ENCODE measurements at regions not wholly inside any gene's neighbourhood (a gene's known extent, or its start where the extent isn't known, plus 50 kb on each side); places are given as distances from the start of the nearest gene placed in this dataset.

DNA sequence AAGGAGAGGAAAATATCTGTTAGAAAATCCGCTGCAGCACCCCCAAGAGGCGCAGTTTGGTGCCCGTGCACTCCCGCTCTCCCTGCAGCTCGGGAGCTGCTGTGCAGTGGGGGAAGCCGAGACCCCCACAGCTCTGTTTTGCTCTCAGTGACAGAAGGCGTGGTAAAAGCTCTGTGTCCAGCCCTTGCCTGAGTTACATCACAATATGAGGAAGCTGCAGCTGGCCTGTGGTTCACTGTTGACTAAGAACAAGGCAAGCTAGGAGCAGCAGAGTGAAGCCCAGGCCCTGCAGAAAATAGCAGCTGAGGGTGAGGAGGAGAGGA lies 88.5 kb upstream of the ADRA2C start:
- Histone ChIP-seq H3K27ac (ENCODE audit: low read depth in 2 of 2, low read length in 1 of 2) (no peak overlapping the region), H3K79me2 (ENCODE audit: insufficient read depth) (no peaks in the 10 kb centered on the region), H3K9me2 (no peaks in the 10 kb centered on the region), H2AFZ (ENCODE audit: low read depth) (no peak overlapping the region), H3K36me3 (replicated peaks in 1 of 2; ENCODE audit: control insufficient read depth in 1 of 2, insufficient read depth in 2 of 2, low read length in 1 of 2) (no peaks in the 10 kb centered on the region), H3K4me1 (ENCODE audit: control insufficient read depth in 1 of 2, insufficient read depth in 2 of 2, low read depth in 1 of 2, low read length in 1 of 2) (peaks cover 0 to 4% of the 10 kb centered on the region in 2 experiments; a peak in 1 of 4 replicates), H3K4me2 (no peak overlapping the region), H4K20me1 (ENCODE audit: insufficient read depth) (no peaks in the 10 kb centered on the region), H3K9me3 (no peaks in the 10 kb centered on the region), H3K27me3 (ENCODE audit: insufficient read depth) (no peaks in the 10 kb centered on the region), H3F3A (replicated peaks; ENCODE audit: insufficient read depth) (no peaks in the 10 kb centered on the region), H3K9ac (no peak overlapping the region), H3K4me3 (ENCODE audit: low read depth in 2 of 2, low read length in 1 of 2) (no peak overlapping the region)
- ChIA-PET CTCF (no interaction called here), POLR2A (no interaction called here)
- WGBS (ENCODE audit: low lambda C conversion rate): 33% methylated on average over 7 of the region's 7 CpGs
- TF ChIP-seq IRF3 (IDR thresholded peaks at IDR 0.05; ENCODE audit: low read depth, low read length) (no peak), PBX3 (IDR thresholded peaks at IDR 0.05) (no peak)
- no peak for DNase-seq

DNA sequence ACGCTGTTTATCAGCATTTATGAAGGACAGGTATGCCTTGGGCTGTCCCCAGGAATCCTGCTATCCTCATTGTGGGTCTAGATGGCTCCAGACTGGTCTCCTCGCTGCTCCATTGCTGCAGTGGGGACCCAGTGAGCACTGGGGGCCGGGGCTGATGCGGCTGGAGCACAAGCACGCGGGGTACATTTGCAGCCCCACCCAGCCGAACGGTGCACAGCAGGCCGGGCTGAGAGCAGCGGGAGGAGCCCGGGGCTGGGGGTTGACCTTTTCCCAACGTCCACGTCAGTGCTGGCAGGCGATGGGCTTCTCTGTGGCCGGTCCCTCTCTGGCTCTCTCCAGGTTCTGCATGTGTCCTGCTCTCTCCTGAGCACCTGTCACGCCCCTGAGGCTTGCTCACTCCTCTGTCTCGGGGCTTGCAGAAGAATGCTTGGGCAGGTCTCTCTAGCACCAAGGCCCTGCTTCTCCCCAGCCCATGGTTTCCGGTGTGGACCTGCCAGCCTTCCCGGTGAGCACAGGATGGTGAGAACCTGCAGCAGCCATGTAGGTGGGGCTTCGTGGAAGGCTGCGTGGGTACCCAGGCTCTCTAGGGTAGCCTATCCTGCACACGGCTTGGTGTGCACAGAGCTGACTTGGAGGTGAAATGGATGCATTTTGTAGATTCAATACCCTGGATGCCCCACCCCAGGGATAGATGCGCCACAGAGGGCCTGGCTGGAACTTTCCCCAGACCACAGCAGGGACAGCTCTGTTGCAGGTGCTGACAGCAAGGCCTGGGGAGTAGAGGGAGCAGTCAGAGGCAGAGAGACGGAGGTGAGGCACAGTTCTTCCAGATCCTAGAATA lies 89.1 kb upstream of the ADRA2C start:
- Histone ChIP-seq H3K27me3 (ENCODE audit: insufficient read depth) (no peaks in the 10 kb centered on the region), H3K9me3 (no peaks in the 10 kb centered on the region), H3K4me1 (ENCODE audit: control insufficient read depth in 1 of 2, insufficient read depth in 2 of 2, low read depth in 1 of 2, low read length in 1 of 2) (peaks cover 0 to 4% of the 10 kb centered on the region in 2 experiments; a peak in 1 of 4 replicates), H4K20me1 (ENCODE audit: insufficient read depth) (no peaks in the 10 kb centered on the region), H3K4me2 (no peak overlapping the region), H3K4me3 (ENCODE audit: low read depth in 2 of 2, low read length in 1 of 2) (no peak overlapping the region), H3K36me3 (replicated peaks in 1 of 2; ENCODE audit: control insufficient read depth in 1 of 2, insufficient read depth in 2 of 2, low read length in 1 of 2) (no peaks in the 10 kb centered on the region), H3K9ac (no peak overlapping the region), H2AFZ (ENCODE audit: low read depth) (no peak overlapping the region), H3K27ac (ENCODE audit: low read depth in 2 of 2, low read length in 1 of 2) (no peak overlapping the region), H3K79me2 (ENCODE audit: insufficient read depth) (no peaks in the 10 kb centered on the region), H3K9me2 (no peaks in the 10 kb centered on the region), H3F3A (replicated peaks; ENCODE audit: insufficient read depth) (no peaks in the 10 kb centered on the region)
- TF ChIP-seq, protein P1, sequence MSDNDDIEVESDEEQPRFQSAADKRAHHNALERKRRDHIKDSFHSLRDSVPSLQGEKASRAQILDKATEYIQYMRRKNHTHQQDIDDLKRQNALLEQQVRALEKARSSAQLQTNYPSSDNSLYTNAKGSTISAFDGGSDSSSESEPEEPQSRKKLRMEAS (IDR thresholded peaks at IDR 0.05; ENCODE audit: low read depth): no peak
- TF ChIP-seq FOXJ3 (CRISPR knock-in tag; IDR thresholded peaks at IDR 0.05) (no peak), PBX3 (IDR thresholded peaks at IDR 0.05) (no peak), RAD21 (IDR thresholded peaks at IDR 0.05; ENCODE audit: low read length) (no peak), RXRA (IDR thresholded peaks at IDR 0.05; ENCODE audit: borderline replicate concordance, low read depth) (no peak), GABPA (IDR thresholded peaks at IDR 0.05; ENCODE audit: low read depth) (no peak), GATA2 (CRISPR knock-in tag; IDR thresholded peaks at IDR 0.05) (no peak), MXI1 (IDR thresholded peaks at IDR 0.05; ENCODE audit: low read depth, low read length) (no peak), YY1 (IDR thresholded peaks at IDR 0.05; ENCODE audit: low read depth) (no peak), CTCF (IDR thresholded peaks at IDR 0.05) (no peak)
- ChIA-PET CTCF (interaction anchor here (1.4 kb wide), 1 partner anchor 10 kb away, joined by 5 read pairs; no protein-coding TSS in a partner anchor), POLR2A (no interaction called here)
- 34% methylated on average over 9 of the region's 24 CpGs for WGBS (ENCODE audit: low lambda C conversion rate)
- no peak for DNase-seq
